Coronary artery (tissue), 2 donors: ENCODE measurements at regions not wholly inside any gene's neighbourhood (a gene's known extent, or its start where the extent isn't known, plus 50 kb on each side); places are given as distances from the start of the nearest gene placed in this dataset.
"Not testable (repeated sequence)": the region's sequence is repeated elsewhere in the genome, so short reads cannot be mapped to it uniquely, and the experiment has no call there.

Experiments
- DNase-seq: peaks from one replicate; pipeline ENCODE4 v3.0.0-alpha.2; 2017; ENCODE audit warnings: low spot score
- H3K27ac ChIP-seq, 2 donors: fragments of 200-600 bp; sonication (generic); one replicate each; pipeline ENCODE4 v1.5.1; 2016 to 2019
- H3K4me3 ChIP-seq: fragments of 200-600 bp; sonication (generic); 2 replicates; pipeline ENCODE4 v1.5.1; 2016; ENCODE audit warnings: mild to moderate bottlenecking, moderate library complexity
- CTCF ChIP-seq: fragments of 200-600 bp; sonication (generic); IDR thresholded peaks from one replicate; pipeline ENCODE4 v1.5.1; 2019; ENCODE audit warnings: antibody characterized with exemption

DNA sequence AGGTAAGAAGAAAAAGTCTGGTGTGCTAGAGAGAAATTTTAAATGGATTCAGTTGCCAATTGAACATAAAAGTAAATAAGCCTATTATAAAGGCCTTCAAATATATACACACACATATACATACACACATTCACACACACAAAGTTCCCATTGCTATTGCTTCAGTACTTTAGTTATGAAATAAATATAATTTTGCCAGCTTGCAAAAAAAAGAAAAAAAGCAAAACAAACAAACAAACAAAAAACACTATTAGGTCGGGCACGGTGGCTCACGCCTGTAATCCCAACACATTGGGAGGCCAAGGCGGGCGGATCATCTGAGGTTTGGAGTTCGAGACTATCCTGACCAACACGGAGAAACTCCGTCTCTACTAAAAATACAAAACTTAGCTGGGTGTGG, 80.3 kb downstream of the SPIN4 start:
- H3K4me3 ChIP-seq, result no peak overlapping the region
- TF ChIP-seq CTCF, result no peak
- H3K27ac ChIP-seq, result no peak overlapping the region
- DNase-seq, result no peak

GRCh38 chrX:63258144-63258543, 93.0 kb downstream of the SPIN4 start:
- TF ChIP-seq CTCF, result no peak
- DNase-seq, result no peak
- Histone ChIP-seq H3K27ac (no peak overlapping the region), H3K4me3 (no peak overlapping the region)

GRCh38 chrX:63250253-63250868, 100.8 kb downstream of the SPIN4 start:
- Histone ChIP-seq H3K4me3 (no peak overlapping the region), H3K27ac (no peak overlapping the region)
- no peak for DNase-seq
- peak; percentile 43 for TF ChIP-seq CTCF

DNA sequence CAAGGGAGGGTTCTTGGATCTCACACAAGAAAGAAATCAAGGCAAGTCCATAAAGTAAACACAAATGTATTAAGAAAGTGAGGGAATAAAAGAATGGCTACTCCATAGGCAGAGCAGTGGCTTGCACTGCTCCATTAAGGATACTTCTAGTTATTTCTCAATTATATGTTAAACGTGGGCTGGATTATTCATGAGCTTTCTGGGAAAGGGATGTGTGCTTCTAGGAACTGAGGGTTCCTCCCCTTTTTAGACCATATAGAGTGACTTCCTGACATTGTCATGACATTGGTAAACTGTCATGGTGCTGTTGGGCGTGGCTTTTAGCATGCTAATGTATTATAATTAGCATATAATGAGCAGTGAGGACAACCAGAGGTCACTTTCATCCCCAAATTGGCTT, 108.4 kb downstream of the SPIN4 start:
- H3K4me3 ChIP-seq, H3K27ac ChIP-seq, DNase-seq: not testable (repeated sequence)

DNA sequence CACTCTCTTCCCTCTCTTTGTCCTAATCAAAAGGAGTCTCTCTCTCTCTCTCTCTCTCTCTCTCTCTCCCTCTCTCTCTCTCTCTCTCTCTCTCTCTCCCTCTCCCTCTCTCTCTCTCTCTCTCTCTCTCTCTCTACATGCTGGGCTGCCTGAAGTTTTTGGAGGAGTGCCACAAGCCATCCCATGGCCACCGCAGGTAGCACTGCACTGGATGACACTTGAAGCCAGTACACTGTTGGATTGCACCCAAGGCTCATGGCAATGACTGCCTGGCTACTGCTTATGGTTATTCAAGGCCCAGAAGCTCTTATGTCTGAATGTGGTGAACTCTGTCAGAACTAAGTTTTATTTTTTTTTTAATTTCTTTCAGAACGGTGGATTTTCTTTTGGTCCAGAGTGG, 115.2 kb downstream of the SPIN4 start:
- H3K4me3 ChIP-seq, H3K27ac ChIP-seq, DNase-seq: not testable (repeated sequence)

GRCh38 chrX:63233013-63233412, 118.1 kb downstream of the SPIN4 start:
- not testable (repeated sequence) for DNase-seq, H3K4me3 ChIP-seq, H3K27ac ChIP-seq

GRCh38 chrX:63218202-63218601, 132.9 kb downstream of the SPIN4 start:
- not testable (repeated sequence) for H3K27ac ChIP-seq, H3K4me3 ChIP-seq, DNase-seq

DNA sequence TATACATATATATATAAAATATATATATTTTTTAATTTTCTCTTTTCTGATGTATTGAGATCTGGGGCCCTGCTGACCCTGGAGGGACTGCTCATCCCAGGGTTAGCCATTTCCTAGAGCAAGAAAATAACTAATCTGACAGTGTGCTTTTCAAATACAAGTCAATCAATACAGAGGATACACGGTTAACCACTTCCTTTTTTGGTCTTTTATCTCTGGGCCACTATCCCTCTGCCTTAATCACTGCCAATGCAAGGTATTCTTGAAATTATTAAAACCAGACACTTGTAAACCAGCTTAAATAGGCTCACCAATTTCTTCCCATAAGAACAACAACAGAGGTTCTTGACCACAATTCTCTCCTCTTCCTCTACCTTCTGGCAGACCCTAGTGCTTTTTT, 133.6 kb downstream of the SPIN4 start:
- DNase-seq, H3K4me3 ChIP-seq, H3K27ac ChIP-seq: not testable (repeated sequence)

DNA sequence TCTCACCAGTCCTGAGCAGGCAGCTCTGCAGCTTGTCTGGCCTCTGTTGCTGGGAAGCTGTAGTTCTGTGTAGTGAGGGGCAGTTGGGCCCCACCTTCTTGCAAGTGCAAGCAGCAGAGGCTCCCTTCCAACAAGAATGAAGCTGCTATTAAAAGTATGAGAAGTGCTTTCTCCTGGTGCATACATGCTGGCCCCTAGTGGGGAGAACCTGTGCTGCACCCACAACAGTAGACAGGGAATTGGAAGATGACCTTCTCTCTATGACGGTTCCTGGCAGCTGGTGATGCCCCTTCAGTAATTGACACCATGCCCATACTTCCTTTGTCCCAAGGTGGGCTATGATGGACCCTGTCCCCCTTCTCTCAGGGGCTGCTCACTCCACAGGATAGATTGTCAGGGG, 141.5 kb downstream of the SPIN4 start:
- not testable (repeated sequence) for H3K27ac ChIP-seq, DNase-seq, H3K4me3 ChIP-seq

GRCh38 chrX:63209128-63209527, 142.0 kb downstream of the SPIN4 start:
- not testable (repeated sequence) for H3K27ac ChIP-seq, H3K4me3 ChIP-seq, DNase-seq

GRCh38 chrX:63204266-63205074, 146.7 kb downstream of the SPIN4 start:
- not testable (repeated sequence) for DNase-seq, H3K27ac ChIP-seq, H3K4me3 ChIP-seq

- not testable (repeated sequence) for H3K4me3 ChIP-seq, H3K27ac ChIP-seq, DNase-seq
Observed at GRCh38 chrX:63201987-63202386, 149.1 kb downstream of the SPIN4 start.

GRCh38 chrX:63198693-63199092, 152.4 kb downstream of the SPIN4 start:
- H3K27ac ChIP-seq, H3K4me3 ChIP-seq, DNase-seq: not testable (repeated sequence)

- H3K27ac ChIP-seq, H3K4me3 ChIP-seq: not testable (repeated sequence)
- peak; percentile 47 for DNase-seq
Observed at GRCh38 chrX:63192366-63193041, 158.6 kb downstream of the SPIN4 start.
